SK-N-SH treated with all-trans-retinoic acid at 6 μM for 48 hours (cell line): ENCODE measurements at regions not wholly inside any gene's neighbourhood (a gene's known extent, or its start where the extent isn't known, plus 50 kb on each side); places are given as distances from the start of the nearest gene placed in this dataset.

ENCODE experiments used
- BACH2 ChIP-seq: fragments of 250-450 bp; sonication (Bioruptor Pico); IDR thresholded peaks from 2 replicates; pipeline ENCODE4 v1.9.0; 2021; ENCODE audit warnings: mild to moderate bottlenecking, borderline replicate concordance
- CSRNP3 ChIP-seq: fragments of 250-450 bp; sonication (Bioruptor Pico); IDR thresholded peaks from 2 replicates; pipeline ENCODE4 v1.5.1; 2021; ENCODE audit warnings: mild to moderate bottlenecking, moderate library complexity
- PATZ1 ChIP-seq: fragments of 250-450 bp; sonication (Bioruptor Pico); IDR thresholded peaks from 2 replicates; pipeline ENCODE4 v1.8.0; 2020; ENCODE audit warnings: mild to moderate bottlenecking, moderate library complexity, borderline replicate concordance
- POU6F1 ChIP-seq: fragments of 250-450 bp; sonication (Bioruptor Pico); IDR thresholded peaks from 2 replicates; pipeline ENCODE4 v1.8.0; 2021; ENCODE audit warnings: low read depth, mild to moderate bottlenecking, moderate library complexity, borderline replicate concordance
- RARB ChIP-seq: fragments of 250-450 bp; sonication (Bioruptor Pico); IDR thresholded peaks from 2 replicates; pipeline ENCODE4 v1.8.0; 2021; ENCODE audit warnings: mild to moderate bottlenecking, moderate library complexity
- SNAI2 ChIP-seq: fragments of 250-450 bp; sonication (Bioruptor Pico); IDR thresholded peaks from 2 replicates; pipeline ENCODE4 v1.5.0; 2020; ENCODE audit warnings: mild to moderate bottlenecking, moderate library complexity
- TCF4 ChIP-seq: fragments of 250-450 bp; sonication (Bioruptor Pico); IDR thresholded peaks from 2 replicates; pipeline ENCODE4 v1.8.0; 2021; ENCODE audit warnings: mild to moderate bottlenecking, moderate library complexity, borderline replicate concordance
- TOX ChIP-seq: fragments of 250-450 bp; sonication (Bioruptor Pico); IDR thresholded peaks from 2 replicates; pipeline ENCODE4 v1.8.0; 2021; ENCODE audit warnings: mild to moderate bottlenecking, moderate library complexity, borderline replicate concordance
- TSHZ2 ChIP-seq: fragments of 250-450 bp; sonication (Bioruptor Pico); IDR thresholded peaks from 2 replicates; pipeline ENCODE4 v1.5.0; 2020; ENCODE audit warnings: mild to moderate bottlenecking, moderate library complexity
- ZC3H10 ChIP-seq: fragments of 250-450 bp; sonication (Bioruptor Pico); IDR thresholded peaks from 2 replicates; pipeline ENCODE4 v1.5.1; 2021; ENCODE audit warnings: mild to moderate bottlenecking, moderate library complexity
- ZFP3 ChIP-seq: fragments of 250-450 bp; sonication (Bioruptor Pico); IDR thresholded peaks from 2 replicates; pipeline ENCODE4 v1.5.0; 2020; ENCODE audit warnings: mild to moderate bottlenecking, moderate library complexity
- ZFP30 ChIP-seq: fragments of 450-650 bp; formaldehyde crosslinking; IDR thresholded peaks from 2 replicates; pipeline ENCODE4 v1.5.0; 2022; ENCODE audit warnings: mild to moderate bottlenecking, moderate library complexity
- ZNF70 ChIP-seq: fragments of 450-650 bp; formaldehyde crosslinking; IDR thresholded peaks from 2 replicates; pipeline ENCODE4 v1.5.0; 2020; ENCODE audit warnings: mild to moderate bottlenecking, moderate library complexity
- ZNF8 ChIP-seq: fragments of 450-650 bp; formaldehyde crosslinking; IDR thresholded peaks from 2 replicates; pipeline ENCODE4 v1.5.0; 2020; ENCODE audit warnings: mild to moderate bottlenecking, moderate library complexity

- TF ChIP-seq ZNF70 (CRISPR knock-in tag) (no peak), POU6F1 (CRISPR knock-in tag) (no peak), ZFP30 (CRISPR knock-in tag) (no peak), TOX (CRISPR knock-in tag) (no peak), TCF4 (no peak), RARB (no peak), ZC3H10 (CRISPR knock-in tag) (no peak), PATZ1 (CRISPR knock-in tag) (no peak), CSRNP3 (CRISPR knock-in tag) (no peak), ZFP3 (CRISPR knock-in tag) (no peak), TSHZ2 (CRISPR knock-in tag) (no peak), SNAI2 (CRISPR knock-in tag) (no peak), ZNF8 (CRISPR knock-in tag) (no peak), BACH2 (CRISPR knock-in tag) (no peak)
These were observed 91.2 kb upstream of the SIRPG start for GRCh38 chr20:1748777-1749176.
